ENCODE measurements at regions not wholly inside any gene's neighbourhood (a gene's known extent, or its start where the extent isn't known, plus 50 kb on each side); places are given as distances from the start of the nearest gene placed in this dataset.
"Not testable (repeated sequence)": the region's sequence is repeated elsewhere in the genome, so short reads cannot be mapped to it uniquely, and the experiment has no call there.

DNA sequence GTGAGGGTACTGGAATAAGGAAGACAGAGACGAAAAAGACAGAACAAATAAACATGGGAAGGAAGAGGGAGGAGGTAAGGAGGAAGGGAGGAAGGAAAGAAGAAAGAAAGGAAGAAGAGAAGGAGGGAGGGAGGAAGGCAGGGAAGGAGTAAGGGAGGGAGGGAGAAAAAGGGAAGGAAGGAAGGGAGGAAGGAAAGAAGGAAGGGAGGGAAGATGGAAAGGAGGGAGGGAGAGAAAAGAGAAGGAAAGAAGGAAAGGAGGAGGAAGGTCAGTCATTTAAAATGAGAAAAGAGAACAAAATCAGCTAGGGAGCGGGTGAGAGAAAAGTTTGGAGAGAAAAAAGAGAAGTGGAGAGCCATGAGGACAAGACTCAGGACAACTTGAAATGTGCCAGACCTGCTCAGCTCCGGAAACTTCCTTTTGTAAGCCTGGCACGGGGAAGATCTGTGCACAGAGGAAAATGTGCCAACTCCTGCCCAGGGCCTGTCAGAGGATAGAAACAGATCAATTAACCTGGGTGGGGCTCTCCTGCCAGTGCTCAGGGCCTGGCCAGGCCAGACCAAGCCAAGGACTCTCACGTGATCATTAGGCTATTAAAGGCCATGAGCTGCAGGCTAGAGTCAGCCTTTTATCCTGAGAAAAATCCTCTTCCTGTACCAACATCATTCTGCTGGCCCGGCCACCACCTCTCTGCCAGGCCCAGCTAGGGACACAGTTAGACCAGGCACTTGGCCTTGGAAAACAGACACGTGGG is 50.1 kb upstream of the BCL6 start:
- DNase-seq (ENCODE audit: low read depth, low spot score): no peak

DNA sequence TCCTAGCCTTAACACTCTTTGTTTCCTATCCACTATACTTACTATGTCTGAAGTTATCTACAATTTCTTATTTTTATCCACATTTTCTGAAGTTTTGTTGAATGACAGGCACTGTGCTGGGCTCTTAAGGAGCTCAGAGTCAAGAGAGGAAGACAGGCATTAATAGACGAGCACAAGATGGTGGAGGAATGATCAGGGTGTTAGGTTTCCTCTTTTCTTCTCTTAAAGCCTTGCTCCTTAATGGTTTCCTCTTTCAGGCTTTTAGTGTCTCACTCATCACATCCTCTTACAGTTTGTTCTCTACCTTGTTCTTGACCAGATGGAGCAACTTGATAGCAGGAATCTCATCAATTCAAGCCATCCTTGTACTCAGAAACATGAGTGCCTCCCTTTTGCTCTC is 52.9 kb upstream of the BCL6 start:
- DNase-seq (ENCODE audit: low read depth, low spot score): no peak

DNA sequence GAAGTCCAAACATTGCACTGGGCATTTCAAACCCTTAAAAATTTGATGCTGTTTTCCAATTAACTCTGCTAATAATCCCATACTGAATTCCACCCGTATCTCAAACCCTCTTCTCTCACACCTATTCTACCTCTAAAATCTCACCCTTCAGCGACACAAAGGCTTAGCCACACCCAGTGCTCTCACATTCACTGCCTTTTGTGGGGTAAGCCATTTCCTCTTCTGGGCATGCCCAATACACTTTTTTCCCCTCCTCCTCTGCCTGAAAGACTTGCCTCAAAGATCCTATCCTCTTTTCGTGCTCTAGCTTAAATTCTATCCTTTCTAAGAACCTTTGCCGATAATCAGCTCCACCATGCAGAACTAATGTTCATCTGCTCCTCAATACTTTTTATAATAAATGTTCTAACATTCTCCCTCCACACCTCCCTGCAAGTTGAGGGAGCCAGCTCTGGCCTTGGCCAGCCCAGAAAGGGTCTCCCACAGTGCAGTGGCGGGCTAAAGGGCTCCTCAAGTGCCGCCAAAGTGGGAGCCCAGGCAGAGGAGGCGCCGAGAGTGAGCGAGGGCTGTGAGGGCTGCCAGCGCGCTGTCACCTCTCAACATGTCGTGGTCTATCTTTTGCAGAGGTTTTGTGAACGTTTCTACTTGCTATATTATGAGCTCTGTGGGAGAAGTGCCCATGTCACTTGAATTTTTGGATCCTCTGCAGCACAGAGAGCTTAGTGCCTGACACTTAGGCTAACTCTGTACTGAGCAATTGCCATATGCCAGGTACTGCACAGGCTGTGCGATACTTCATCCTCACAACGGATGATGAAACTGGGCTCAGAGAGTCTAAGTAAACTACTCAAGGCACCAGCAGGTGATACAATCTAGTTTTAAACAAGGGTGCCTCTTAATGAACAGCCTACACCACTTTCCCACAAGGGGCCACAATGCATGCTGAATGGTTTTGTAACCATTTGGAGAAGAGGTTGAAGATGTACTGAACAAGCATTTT is 53.6 kb upstream of the BCL6 start:
- no peak for DNase-seq (ENCODE audit: low read depth, low spot score)

DNA sequence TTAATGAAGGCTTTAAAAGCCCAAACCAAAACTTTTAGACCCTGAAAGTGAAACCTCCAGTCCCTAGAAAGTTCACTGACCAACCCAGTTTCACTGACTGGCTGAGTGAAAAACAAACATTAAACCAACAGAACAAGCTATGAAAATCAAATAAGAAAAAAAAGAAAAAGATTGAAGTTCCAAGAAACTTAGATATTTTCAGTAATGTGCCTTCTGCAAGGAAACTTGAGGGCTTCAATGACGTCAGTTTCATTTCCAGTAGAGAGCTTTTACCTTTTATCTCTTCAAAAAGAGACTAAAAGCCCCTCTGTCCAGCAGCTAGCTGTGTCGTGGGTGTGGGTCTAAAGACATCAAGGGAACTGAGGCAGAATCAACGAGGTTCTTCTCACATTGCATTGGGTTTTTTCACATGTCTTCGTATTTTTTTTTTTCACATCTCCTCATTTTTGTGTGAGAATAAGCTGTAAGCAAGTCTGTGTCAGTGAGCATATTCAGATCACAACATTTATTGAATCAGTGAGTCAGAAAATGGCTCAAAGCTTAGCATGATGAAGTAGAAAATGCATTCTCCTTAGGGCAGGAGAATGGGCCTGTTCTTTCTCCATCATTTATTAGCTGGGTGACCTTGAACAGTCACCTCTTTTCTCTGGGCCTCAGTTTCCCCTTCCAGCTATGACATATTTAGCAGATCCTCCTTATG is 54.8 kb upstream of the BCL6 start:
- DNase-seq (ENCODE audit: low read depth, low spot score): no peak

DNA sequence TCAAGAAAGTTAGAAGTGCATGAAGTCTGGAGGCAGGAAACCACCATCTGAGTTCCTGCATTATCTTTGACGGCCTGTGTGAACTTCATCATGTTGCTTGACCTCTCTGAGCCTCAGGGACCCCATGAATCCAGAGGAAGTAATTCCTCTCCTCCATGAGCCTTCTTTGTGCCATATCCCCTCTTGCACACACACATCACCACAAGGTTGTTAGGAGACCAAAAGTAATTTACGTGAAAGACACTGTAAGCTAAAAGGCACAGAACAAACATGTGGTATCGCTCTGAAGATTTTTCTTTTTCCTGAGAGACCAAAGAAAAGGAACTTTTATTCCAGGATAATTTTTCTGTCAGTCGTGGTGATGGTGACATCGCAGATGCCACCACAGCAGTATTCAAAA is 55.9 kb upstream of the BCL6 start:
- DNase-seq (ENCODE audit: low read depth, low spot score): no peak

DNA sequence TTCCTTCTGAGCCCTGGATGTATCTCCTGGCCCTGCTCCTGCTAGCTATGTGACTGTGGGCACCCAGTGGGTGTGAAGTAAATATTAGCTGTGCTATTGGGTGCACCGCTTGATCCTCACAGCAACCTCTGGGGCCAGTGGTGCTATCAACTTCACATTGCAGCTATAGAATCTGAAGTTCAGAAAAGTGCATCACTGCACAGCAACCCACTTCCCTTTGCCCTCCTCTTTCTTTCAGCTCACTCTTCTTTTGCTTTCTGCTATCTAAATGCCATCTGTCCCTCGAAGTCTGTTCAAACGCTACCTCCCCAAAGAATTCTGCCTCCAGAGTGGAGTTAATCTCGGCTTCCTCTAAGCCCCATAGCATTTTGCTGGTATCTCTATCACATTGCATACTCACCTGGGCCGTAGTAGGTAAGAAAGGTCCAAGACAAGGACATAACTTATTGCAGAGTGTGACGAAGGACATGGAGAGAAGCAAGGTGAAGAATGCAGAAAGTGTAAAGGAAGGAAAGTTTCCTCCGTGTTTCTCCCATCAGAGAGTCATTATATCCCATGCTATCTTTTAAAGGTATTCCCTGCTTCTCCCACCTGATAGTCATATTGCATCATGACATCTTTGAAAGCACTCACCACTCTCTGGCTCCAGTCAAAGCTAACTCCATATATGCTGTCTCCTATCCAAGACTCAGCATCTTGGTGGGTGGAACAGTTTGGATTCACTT is 57.1 kb upstream of the BCL6 start:
- DNase-seq (ENCODE audit: low read depth, low spot score): no peak

DNA sequence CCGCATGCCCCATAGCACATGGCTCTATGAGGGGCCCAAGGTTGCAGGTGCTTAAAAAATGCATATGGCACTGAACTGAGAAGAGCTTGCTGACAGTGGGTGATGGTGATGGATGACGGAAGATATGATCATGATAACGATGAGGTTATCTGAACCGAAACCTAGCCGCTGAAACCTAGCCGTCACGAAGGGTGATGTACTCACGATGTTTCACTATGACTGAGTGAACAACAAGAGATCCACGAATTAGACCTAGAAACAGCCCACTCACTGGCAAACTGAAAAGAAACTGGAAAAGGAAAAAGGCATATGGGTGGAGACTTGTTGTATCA is 57.6 kb upstream of the BCL6 start:
- no peak for DNase-seq (ENCODE audit: low read depth, low spot score)

DNA sequence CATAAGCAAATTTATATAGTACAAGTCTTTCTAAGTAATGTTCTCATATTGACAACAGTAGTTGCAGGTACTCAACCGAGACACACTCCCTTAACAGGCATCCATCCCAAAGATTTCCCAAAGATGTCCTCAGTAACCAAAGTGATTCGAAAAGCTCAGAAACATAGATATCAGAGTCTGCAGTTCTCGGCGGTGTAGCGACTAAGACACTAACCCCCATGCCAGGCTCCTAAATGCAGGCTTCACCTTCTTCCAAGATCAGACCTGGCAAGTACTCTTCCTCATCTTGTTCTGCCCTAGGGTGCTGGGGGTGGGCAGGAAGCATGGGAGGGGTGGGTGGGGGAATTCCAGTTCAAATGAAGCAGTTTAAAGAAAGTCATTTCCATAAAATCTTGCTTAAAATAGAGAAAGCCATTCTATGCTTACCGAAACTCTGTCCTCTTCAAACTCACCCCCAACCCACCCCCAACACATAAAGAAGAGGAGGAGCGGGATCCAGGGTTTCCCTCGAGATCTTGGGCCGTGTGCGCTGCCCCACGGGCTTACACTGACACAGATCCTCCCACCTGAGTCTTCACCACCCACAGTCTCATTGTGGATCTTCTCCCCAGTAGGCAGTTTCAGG is 59.0 kb upstream of the BCL6 start:
- no peak for DNase-seq (ENCODE audit: low read depth, low spot score)

DNA sequence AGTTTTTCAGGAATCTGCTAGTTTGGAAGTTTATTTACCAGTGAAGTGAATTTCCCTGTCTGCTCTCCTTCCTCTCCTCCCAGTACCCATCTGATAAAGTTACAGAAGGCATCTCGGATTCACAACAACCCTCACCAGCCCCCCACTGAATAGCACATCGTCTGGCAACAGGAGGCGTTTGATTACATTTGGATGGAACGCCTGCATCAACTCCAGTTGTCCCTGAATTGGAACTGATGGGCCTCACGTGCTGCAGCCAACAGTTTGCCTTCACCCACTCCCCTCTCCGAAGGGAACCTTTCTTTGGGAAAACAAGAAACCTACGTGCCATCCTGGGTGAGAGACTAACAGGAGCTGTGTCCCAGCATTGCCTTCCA is 59.5 kb upstream of the BCL6 start:
- DNase-seq (ENCODE audit: low read depth, low spot score): no peak

DNA sequence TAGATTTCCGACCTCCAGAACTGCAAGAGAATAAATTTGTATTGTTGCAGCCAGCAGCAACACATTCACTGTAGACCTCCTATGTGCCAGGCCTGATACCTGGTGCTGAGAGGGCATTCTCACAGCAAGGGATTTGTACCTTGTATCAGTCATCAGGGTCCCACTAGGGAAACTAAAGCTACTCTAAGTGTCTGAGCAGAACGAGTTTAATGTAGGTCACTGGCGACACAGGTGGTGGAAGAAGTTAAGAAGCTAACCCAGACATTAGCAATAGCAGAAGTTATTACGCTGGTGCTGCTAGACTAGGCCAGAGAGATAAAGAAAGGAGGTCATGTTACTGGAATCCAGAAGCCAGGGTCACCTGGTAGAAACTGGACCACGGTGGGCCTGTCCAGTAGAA is 60.5 kb upstream of the BCL6 start:
- DNase-seq (ENCODE audit: low read depth, low spot score): no peak

DNA sequence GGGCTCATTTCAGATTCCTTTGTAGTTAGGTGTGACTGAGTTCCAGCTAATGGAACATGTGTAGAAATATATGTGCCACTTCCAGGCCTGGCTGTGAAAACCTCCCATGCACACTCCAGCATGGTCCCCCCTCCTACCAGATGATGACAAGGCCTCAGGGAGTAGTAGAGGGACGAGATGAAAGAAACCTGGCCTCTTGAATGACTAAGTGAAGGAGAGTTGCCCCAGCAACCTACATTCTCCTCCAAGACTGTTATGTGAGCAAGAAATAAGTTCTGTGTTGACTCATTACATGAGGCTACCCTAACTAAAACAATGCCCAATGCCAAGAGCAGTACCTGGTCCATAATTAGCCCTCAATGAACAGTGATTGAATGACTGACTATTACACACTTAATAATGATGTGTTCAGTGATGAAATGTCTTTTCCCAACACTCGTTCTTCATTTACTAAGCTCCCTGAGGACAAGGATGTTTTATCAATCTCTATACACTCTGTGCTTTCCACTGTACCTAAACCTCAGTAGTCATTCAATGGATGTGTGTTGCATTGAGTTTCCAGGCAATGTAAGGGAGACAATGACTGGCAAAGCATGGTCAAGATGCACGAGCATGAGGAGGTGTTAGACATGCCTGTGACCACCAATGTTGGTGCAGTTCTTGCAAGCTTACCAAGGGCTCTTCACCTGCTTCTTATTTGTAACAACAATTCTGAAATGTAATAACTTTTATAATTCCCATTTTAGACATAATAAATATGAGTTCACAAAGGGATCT is 62.0 kb upstream of the BCL6 start:
- DNase-seq (ENCODE audit: low read depth, low spot score): no peak

DNA sequence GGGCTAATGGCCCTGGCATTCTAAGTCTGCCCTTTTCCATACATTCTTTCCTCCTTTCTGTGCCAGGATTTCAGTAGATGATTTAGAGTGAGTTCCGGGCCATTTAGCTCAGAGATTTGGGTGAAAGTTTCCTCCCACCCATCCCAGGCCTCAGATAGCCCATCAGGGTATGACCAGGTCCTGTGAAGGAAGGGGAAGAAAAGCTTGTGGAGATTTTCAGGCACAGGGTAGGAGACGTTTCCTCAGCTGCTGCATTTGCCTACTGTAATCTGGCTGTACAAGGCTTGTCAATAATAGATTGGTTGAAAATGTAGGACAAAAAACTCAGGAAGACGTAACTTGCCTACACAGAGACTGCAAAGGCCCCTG is 63.2 kb upstream of the BCL6 start:
- DNase-seq (ENCODE audit: low read depth, low spot score): no peak

DNA sequence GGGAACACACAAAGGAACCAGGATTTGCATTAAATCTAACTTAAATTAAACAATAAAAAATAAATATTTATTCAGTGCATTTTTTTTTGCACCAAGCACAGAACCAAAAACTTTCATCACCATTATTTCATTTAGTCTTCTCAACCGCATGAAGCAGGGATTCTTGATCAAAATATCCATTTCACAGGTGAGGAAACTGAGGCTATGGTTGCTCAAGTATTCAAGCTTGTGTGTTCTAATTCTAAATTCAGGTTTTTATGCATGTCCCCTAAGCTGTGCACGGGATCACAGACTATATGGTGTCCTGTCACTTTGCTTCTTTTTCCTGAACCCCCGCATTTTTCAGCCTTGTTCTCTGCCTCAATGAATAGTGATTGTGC is 64.3 kb upstream of the BCL6 start:
- no peak for DNase-seq (ENCODE audit: low read depth, low spot score)

DNA sequence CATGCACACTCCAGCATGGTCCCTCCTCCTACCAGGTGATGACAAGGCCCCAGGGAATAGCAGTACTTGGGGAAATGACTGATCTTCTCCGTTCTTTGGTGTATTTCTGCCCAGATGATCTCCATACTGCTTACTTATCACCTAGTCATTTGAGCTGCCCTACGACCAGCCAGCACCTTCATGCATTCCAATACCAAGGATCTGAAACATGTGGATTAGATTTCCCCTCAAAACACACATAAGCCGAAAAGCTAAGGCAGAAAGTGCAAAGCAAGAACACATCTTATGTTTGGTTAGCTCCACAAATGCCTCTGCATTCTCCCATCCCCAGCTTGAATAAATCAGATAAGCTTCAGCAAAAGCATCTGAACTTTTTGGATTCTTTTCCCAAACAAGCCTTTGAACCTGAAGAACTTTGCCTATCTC is 64.8 kb upstream of the BCL6 start:
- DNase-seq (ENCODE audit: low read depth, low spot score): no peak

DNA sequence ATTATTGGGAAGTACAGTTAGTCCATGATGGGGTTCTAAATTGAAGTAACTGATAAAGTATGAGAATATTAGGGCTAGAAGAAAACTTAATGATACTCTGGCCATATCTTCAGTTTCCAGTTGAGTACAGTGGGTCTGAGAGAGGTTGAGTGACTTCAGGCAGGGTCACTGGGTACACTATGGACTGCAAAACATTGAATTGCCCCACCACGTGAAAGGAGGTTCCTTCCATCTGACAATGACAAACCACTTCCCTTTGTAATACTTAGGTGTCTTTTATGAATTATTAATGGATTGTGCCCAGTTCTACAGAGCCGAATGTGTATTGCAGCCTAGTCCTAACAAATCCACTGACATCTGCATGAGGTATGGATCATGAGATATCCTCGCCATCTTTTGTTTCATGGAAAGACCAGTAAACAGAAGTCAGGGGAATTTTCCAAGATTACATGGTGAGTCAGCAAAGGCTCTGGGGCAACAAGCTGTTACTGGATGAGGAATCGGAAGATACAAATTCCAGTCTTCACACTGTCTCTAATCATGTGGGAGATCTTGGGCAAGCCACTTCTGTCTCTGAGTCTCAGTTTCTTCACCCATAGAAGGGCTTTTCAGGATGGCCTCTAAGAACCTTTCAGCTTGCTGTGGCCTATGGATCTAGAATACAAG is 66.5 kb upstream of the BCL6 start:
- no peak for DNase-seq (ENCODE audit: low read depth, low spot score)

DNA sequence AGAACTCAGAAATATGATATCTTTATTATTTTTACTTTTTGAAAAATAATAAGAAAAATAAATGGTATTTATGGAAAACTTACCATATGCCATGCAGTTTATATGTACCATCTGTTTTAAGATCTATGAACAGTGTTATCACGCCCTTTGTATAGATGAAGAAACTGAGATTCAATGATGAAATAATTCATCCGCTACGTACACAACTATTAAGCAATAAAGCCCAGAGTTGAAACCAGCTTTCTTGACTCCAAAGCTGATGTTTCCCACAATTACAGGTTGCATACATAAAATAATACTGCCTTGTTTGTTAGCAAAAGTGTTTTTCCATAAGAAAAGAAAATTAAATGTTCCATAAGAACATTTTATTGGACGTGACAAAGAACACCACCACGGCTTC is 67.2 kb upstream of the BCL6 start:
- no peak for DNase-seq (ENCODE audit: low read depth, low spot score)

DNA sequence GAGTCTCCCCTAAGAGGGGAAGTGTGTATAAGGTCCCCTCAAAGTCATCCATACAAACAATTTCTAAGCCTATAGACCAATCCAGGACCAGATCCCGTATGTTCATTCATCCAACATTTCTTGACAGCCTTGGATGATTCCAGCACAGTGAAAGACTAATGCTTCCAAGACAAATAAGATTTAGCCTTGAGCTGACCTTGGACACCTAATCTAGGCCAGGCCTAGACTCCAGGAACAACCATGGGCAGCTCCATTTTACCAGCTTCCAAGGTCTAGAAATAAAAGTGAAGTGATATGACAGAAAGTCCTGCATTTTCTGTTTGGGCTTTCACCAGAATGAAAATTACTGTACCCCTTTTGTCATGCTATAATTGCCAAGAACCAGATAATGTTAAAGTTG is 67.9 kb upstream of the BCL6 start:
- DNase-seq (ENCODE audit: low read depth, low spot score): no peak

DNA sequence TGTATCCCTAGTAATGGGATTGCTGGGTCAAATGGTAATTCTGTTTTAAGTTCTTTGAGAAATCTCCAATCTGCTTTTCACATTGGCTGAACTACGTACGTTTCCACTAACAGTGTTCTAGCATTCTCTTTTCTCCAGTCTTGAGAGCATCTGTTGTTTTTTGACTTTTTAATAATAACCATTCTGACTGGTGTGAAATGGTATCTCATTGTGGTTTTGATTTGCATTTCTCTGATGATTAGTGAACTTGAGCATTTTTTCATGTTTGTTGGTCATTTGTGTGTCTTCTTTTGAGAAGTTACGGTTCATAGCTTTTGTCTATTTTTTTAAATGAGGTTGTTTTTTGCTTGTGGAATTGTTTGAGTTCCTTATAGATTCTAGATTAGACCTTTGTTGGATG is 72.5 kb upstream of the BCL6 start:
- not testable (repeated sequence) for DNase-seq (ENCODE audit: low read depth, low spot score)

DNA sequence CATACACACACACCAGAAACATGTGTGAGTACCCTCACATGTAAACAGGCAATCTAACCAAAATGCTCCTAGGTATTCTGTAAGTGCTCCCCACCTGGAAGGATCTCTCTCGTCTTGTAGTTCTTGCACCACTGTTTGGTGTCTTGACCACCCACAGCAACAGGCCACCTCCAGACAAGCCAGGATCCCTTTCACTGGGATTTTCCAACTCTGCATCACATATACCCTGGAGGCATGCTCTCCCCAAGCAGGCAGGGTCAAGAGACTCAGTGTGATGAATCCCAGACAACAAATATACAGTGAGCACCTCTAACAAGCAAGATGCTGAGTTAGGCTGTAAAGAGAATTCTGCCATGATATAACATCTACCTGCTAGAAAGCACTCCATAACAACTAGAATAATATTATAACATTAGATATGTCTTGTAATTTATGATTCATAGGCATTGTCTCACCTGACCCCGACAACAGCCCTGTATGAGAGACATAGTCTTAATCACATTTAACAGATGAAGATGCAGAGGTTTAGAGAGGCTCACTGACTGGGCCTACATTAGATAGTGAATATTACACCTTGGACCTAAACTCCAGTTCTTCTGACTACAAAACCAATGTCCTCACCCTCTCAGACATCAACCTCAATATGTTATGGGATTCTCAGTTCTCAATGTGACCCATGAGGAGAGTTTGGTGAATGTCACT is 76.5 kb upstream of the BCL6 start:
- DNase-seq (ENCODE audit: low read depth, low spot score): no peak

DNA sequence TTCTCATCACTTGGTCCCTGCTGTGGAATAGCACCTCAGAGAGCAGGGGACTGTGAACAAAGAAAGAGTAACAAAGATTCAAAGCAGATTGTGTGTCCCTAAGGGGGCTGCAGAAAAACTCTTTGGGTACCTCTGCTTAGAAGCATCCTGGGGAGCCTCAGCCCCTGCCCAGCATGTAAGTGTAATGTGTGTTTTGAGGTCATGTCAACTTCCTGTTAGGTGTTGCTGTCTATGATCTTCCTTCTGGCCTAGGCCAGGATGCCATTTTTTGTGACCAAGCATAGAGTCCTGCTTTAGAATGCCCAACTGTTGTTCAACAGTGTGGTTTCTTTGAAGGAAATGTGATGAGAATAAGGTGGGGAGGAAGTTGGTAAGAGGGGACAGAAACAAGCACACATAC is 77.1 kb upstream of the BCL6 start:
- DNase-seq (ENCODE audit: low read depth, low spot score): no peak

Data from smooth muscle cell of the brain vasculature (primary cell).